Stomach (tissue), 8 donors: ENCODE measurements at regions not wholly inside any gene's neighbourhood (a gene's known extent, or its start where the extent isn't known, plus 50 kb on each side); places are given as distances from the start of the nearest gene placed in this dataset.
"Not testable (repeated sequence)": the region's sequence is repeated elsewhere in the genome, so short reads cannot be mapped to it uniquely, and the experiment has no call there.

ENCODE experiments used
- DNase-seq, 2 donors: peaks; one replicate each; pipeline versions ENCODE4 v3.0.0 to v3.0.0-alpha.2; 2013 to 2019
- H3K27ac ChIP-seq, 5 donors: fragments of 200-600 bp in 4 of 5; sonication (generic) in 4 of 5; one replicate each; pipeline ENCODE4 v1.5.1; 2013 to 2019; ENCODE audit warnings: mild to moderate bottlenecking in 1 of 5, moderate library complexity in 1 of 5
- H3K27me3 ChIP-seq, 3 donors: fragments of 200-600 bp; sonication (generic); one replicate each; pipeline ENCODE4 v1.5.1; 2017 to 2019; ENCODE audit warnings: mixed run types in 1 of 3
- H3K36me3 ChIP-seq, 4 donors: fragments of 200-600 bp; sonication (generic); 1 replicate in 3 of 4; 2 replicates in 1 of 4; pipeline ENCODE4 v1.5.1; 2016 to 2019
- H3K4me1 ChIP-seq, 4 donors: fragments of 200-600 bp; sonication (generic); one replicate each; pipeline ENCODE4 v1.5.1; 2016 to 2019
- H3K4me3 ChIP-seq, 4 donors: fragments of 200-600 bp; sonication (generic) in 3 of 4; one replicate each; pipeline ENCODE4 v1.5.1; 2016 to 2019; ENCODE audit warnings: mild to moderate bottlenecking in 1 of 4
- H3K9me3 ChIP-seq, 4 donors: fragments of 200-600 bp; sonication (generic); one replicate each; pipeline ENCODE4 v1.5.1; 2016 to 2019
- EP300 ChIP-seq: sonication (generic); formaldehyde crosslinking; IDR thresholded peaks from one replicate; pipeline ENCODE4 v1.6.1; 2017; ENCODE audit warnings: antibody characterized with exemption
- POLR2A ChIP-seq, 4 donors: fragments of 450-650 bp; IDR thresholded peaks; one replicate each; pipeline ENCODE4 v1.6.1; 2016; ENCODE audit warnings: antibody characterized with exemption in 4 of 4, control low read depth in 2 of 4, mild to moderate bottlenecking in 1 of 4, moderate library complexity in 1 of 4
- POLR2AphosphoS5 ChIP-seq, 3 donors: sonication (generic); formaldehyde crosslinking; IDR thresholded peaks; one replicate each; pipeline ENCODE4 v1.6.1; 2016; ENCODE audit warnings: antibody characterized with exemption in 3 of 3
- WGBS, 5 donors: extraction: QIAGEN DNeasy Blood & Tissue Kit in 3 of 5; methylation state at CpG; one replicate each; pipeline versions ENCODE4 v1.1.5 to v1.1.7; 2013 to 2018; 5-methylcytosine and 5-hydroxymethylcytosine counted together
- intact Hi-C: fragments of 100-400 bp; cut with DNase I; formaldehyde crosslinking; loops from one replicate; pipeline ENCODE4 v1.15.1; 2023; ENCODE audit warnings: low total_unique reads
- TF ChIP-seq, protein P1 (sequence below), 7 experiments: fragments of 450-650 bp in 4 of 7; fragments of 200-600 bp in 3 of 7; sonication (generic) in 3 of 7; IDR thresholded peaks; one replicate each; pipeline ENCODE4 v1.5.1; 2016 to 2019; ENCODE audit warnings: antibody characterized with exemption in 7 of 7, control low read depth in 2 of 7, mild to moderate bottlenecking in 1 of 7
- donor health status: healthy with polysubstance abuse.
- donor health status: Bipolar disorder and iron deficiency.
- donor health status: healthy.

DNA sequence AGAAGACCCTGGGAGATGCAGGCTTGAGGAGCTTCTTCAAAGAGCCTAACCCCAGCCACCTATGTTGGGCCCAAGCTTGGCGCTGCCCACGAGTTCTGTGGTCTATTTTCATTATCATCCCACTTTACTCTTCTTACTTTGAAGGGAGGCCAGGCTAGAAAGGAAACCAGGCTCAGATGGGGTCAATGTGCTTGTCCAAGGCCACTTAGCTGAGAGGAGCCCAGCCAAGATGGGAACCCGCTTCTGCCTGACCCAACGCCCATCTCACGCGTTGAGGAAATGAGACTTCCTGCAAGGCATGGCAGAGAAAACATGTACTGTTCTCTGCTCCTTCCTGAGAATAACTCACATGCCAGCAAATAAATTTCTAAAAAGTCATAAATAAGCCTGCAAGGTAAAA, 486.3 kb upstream of the PROK2 start:
- no peak for DNase-seq
- Histone ChIP-seq H3K27me3 (no peaks in the 10 kb centered on the region), H3K36me3 (no peaks in the 10 kb centered on the region), H3K4me1 (peaks cover 28 to 56% (median 39%) of the 10 kb centered on the region in 4 donors), H3K9me3 (no peaks in the 10 kb centered on the region), H3K27ac (peak overlapping the region in 2 of 5 donors; percentile 61 to 76), H3K4me3 (no peak overlapping the region)
- TF ChIP-seq POLR2A (IDR thresholded peaks at IDR 0.05) (no peak), EP300 (no peak), POLR2AphosphoS5 (IDR thresholded peaks at IDR 0.05) (no peak)
- TF ChIP-seq, protein P1, sequence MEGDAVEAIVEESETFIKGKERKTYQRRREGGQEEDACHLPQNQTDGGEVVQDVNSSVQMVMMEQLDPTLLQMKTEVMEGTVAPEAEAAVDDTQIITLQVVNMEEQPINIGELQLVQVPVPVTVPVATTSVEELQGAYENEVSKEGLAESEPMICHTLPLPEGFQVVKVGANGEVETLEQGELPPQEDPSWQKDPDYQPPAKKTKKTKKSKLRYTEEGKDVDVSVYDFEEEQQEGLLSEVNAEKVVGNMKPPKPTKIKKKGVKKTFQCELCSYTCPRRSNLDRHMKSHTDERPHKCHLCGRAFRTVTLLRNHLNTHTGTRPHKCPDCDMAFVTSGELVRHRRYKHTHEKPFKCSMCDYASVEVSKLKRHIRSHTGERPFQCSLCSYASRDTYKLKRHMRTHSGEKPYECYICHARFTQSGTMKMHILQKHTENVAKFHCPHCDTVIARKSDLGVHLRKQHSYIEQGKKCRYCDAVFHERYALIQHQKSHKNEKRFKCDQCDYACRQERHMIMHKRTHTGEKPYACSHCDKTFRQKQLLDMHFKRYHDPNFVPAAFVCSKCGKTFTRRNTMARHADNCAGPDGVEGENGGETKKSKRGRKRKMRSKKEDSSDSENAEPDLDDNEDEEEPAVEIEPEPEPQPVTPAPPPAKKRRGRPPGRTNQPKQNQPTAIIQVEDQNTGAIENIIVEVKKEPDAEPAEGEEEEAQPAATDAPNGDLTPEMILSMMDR (IDR thresholded peaks at IDR 0.05), result no peak
- intact Hi-C loops, result no loop called here
- 76 to 87% (median 78%) methylated on average over 6 of the region's 6 CpGs for WGBS, 5 donors

DNA sequence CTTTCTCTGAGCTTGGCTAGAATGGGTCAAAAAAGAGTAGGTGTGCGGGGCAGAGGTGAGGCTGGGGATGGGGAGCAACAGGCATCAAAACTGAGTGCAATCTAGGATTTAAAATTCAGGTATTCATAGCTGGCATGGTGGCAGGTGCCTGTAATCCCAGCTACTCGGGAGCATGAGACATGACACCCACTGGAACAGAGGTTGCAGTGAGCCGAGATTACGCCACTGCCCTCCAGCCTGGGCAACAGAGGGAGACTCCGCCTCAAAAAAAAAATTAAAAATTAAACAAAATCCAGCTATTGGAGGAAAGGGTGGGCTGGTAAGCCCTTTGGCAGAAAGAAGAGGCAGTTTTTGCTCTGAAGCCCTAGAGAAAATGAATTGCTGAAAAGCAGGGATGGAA, 485.8 kb upstream of the PROK2 start:
- intact Hi-C loops, result no loop called here
- no peak for TF ChIP-seq POLR2AphosphoS5 (IDR thresholded peaks at IDR 0.05)
- TF ChIP-seq POLR2A (IDR thresholded peaks at IDR 0.05), result no peak
- TF ChIP-seq EP300, result no peak
- TF ChIP-seq, protein P1 (IDR thresholded peaks at IDR 0.05), result no peak
- Histone ChIP-seq H3K27ac (peak overlapping the region in 2 of 5 donors; percentile 61 to 76), H3K4me1 (peaks cover 28 to 54% (median 39%) of the 10 kb centered on the region in 4 donors), H3K4me3 (no peak overlapping the region), H3K36me3 (no peaks in the 10 kb centered on the region), H3K9me3 (no peaks in the 10 kb centered on the region), H3K27me3 (no peaks in the 10 kb centered on the region)
- 84 to 89% (median 85%) methylated on average over 5 of the region's 5 CpGs for WGBS, 5 donors
- no peak for DNase-seq

DNA sequence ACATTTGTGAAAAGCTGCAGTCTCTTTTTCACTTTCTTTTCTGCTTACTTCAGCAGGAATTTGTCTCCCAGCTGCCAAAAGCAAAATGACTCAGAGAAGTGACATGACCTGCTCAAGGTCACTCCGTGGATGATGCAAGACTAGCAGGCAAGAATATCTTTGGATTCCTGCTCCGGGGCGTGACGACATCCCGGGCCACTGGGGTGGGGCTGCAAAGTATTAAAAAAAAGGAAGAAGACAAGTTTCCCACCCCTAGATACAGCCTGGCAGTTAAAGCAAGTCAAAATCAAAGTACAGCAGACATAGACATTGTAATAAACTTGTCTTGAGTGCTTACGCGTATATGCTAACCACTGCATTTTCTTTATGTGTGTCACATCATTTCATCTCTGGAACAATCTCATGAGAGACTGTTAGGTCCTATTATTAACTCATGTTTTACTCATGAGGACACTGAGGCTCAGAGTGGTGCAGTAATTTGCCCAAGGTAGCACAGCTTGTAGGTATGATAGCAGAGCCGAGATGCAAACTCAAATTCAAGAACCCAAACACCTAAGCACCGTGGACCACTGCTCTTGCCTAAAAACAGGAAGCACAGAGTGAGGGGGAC, 485.2 kb upstream of the PROK2 start:
- Histone ChIP-seq H3K4me3 (no peak overlapping the region), H3K27ac (peak overlapping the region in 3 of 5 donors; percentile 36 to 76 (median 61)), H3K4me1 (peaks cover 26 to 48% (median 37%) of the 10 kb centered on the region in 4 donors), H3K27me3 (no peaks in the 10 kb centered on the region), H3K36me3 (no peaks in the 10 kb centered on the region), H3K9me3 (no peaks in the 10 kb centered on the region)
- 30 to 37% (median 32%) methylated on average over 9 of the region's 9 CpGs for WGBS, 5 donors
- peak; percentile 82 to 93 (median 89) for TF ChIP-seq POLR2AphosphoS5 (IDR thresholded peaks at IDR 0.05)
- TF ChIP-seq, protein P1 (IDR thresholded peaks at IDR 0.05), result no peak
- DNase-seq, result peak; percentile 75 to 93
- intact Hi-C loops, result no loop called here

DNA sequence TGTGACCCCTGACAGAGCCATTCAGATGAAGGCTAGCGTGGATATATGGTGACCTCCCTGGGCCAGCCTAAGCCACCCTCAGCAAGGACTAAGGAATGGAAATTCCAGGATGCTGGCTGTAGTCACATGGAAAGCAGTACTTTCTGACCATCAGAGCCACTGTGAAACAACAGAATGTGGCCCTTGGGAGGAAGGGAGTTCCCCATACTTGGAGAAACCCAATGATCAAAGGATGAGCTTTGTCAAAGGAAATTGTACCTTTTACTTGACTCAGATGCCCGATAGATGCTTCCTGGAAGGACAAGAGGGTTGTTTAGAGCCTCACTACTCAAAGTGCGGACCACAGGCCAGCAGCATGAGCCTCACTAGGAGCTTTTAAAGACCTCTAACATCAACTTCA, 484.5 kb upstream of the PROK2 start:
- Histone ChIP-seq H3K36me3 (no peaks in the 10 kb centered on the region), H3K4me1 (peaks cover 19 to 41% (median 31%) of the 10 kb centered on the region in 4 donors), H3K27me3 (no peaks in the 10 kb centered on the region), H3K4me3 (no peak overlapping the region), H3K9me3 (no peaks in the 10 kb centered on the region), H3K27ac (peak overlapping the region in 3 of 5 donors; percentile 36 to 76 (median 61))
- WGBS, 5 donors, result 78 to 94% (median 88%) methylated on average over 3 of the region's 3 CpGs
- TF ChIP-seq, protein P1 (IDR thresholded peaks at IDR 0.05), result no peak
- TF ChIP-seq EP300 (no peak), POLR2AphosphoS5 (IDR thresholded peaks at IDR 0.05) (no peak), POLR2A (IDR thresholded peaks at IDR 0.05) (peak in 1 of 4 donors; percentile 7)
- intact Hi-C loops, result no loop called here
- DNase-seq, result no peak

DNA sequence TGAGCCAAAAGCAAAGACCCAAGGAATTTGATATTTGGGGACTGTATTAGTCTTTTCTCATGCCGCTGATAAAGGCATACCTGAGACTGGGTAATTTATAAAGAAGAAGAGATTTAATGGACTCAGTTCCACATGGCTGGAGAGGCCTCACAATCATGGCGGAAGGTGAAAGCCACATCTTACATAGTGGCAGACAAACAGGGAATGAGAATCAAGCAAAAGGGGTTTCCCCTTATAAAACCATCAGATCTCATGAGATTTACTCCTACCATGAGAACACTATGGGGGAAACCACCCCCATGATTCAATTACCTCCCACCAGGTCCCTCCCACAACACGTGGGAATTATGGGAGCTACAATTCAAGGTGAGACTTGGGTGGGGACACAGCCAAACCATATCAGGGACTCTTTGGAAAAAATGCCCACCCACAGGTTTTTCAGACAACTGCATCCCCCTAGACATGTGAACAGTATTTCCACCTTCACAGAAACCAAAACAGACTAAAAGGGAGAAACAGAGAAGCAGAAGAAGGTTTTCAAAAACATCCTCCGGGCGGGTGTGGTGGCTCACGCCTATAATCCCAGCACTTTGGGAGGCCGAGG, 482.1 kb upstream of the PROK2 start:
- intact Hi-C loops, H3K27ac ChIP-seq, DNase-seq, H3K4me3 ChIP-seq, H3K9me3 ChIP-seq, H3K27me3 ChIP-seq, H3K36me3 ChIP-seq: not testable (repeated sequence)
- 78 to 90% (median 88%) methylated on average over 7 of the region's 7 CpGs for WGBS, 5 donors
- H3K4me1 ChIP-seq, result peaks cover 5 to 31% (median 23%) of the 10 kb centered on the region in 4 donors
